ACC112 (cell line): ENCODE measurements at regions not wholly inside any gene's neighbourhood (a gene's known extent, or its start where the extent isn't known, plus 50 kb on each side); places are given as distances from the start of the nearest gene placed in this dataset.
"Not testable (repeated sequence)": the region's sequence is repeated elsewhere in the genome, so short reads cannot be mapped to it uniquely, and the experiment has no call there.

Experiments used
- H2AFZ ChIP-seq: fragments of 200-600 bp; sonication (generic); one replicate; pipeline ENCODE4 v1.6.0; 2017; ENCODE audit warnings: antibody characterized with exemption, low read length; ENCODE audit not compliant: unreplicated experiment
- H3K27ac ChIP-seq: fragments of 200-600 bp; sonication (generic); 2 replicates; pipeline ENCODE4 v1.5.1; 2014; ENCODE audit warnings: low read depth, mild to moderate bottlenecking, antibody characterized with exemption, low read length, moderate library complexity
- H3K27me3 ChIP-seq: fragments of 200-600 bp; sonication (generic); 2 replicates; pipeline ENCODE4 v1.6.1; 2014; ENCODE audit warnings: mild to moderate bottlenecking, antibody characterized with exemption, low read length, moderate library complexity, mixed read lengths; ENCODE audit not compliant: insufficient read depth
- H3K36me3 ChIP-seq: fragments of 200-600 bp; sonication (generic); 2 replicates; pipeline ENCODE4 v1.6.1; 2016; ENCODE audit warnings: mild to moderate bottlenecking, antibody characterized with exemption, low read length, moderate library complexity, mixed read lengths; ENCODE audit not compliant: insufficient read depth
- H3K4me1 ChIP-seq: fragments of 200-600 bp; sonication (generic); one replicate; pipeline ENCODE4 v1.6.1; 2016; ENCODE audit warnings: low read length, mixed read lengths; ENCODE audit not compliant: insufficient read depth, unreplicated experiment, control insufficient read depth
- H3K4me3 ChIP-seq: fragments of 200-600 bp; sonication (generic); 2 replicates; pipeline ENCODE4 v1.5.1; 2014; ENCODE audit warnings: mild to moderate bottlenecking, low read depth, low read length
- H3K79me2 ChIP-seq: fragments of 200-600 bp; sonication (generic); one replicate; pipeline ENCODE4 v1.6.0; 2016; ENCODE audit warnings: low read length; ENCODE audit not compliant: control insufficient read depth, unreplicated experiment, insufficient read depth

DNA sequence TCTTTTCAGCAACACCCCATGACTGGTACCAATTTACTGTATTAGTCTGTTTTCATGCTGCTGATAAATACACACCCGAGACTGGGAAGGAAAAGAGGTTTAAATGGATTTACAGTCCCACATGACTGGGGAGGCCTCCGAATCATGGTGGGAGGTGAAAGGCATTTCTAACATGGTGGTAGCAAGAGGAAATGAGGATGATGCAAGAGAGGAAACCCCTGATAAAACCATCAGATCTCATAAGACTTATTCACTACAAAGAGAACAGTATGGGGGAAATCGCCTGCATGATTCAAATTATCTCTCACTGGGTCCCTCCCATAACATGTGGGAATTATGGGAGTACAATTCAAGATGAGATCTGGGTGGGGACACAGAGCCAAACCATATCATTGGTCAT, 393.6 kb downstream of the PTPRC start:
- H3K4me1 ChIP-seq, H2AFZ ChIP-seq, H3K27me3 ChIP-seq, H3K36me3 ChIP-seq, H3K27ac ChIP-seq, H3K4me3 ChIP-seq, H3K79me2 ChIP-seq: not testable (repeated sequence)

DNA sequence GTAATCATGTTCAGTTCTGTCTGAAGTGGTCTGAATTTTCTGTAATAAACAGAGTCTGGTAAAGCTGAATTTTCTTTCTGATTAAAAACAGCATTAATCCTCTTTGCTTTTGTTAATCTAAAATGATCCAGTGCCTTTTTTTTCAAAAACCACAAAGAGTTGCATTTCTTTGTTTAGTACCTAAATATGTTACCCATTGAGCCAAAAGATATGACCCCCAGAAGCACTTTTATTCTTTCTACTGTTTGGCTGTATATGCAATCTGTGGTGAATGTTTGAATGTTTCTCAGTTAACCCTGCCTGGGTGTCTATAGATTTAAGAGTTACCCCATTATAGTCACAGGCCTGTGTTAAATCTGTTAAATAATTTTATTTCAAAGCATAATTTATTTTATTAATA, 394.8 kb downstream of the PTPRC start:
- Histone ChIP-seq H3K79me2 (no peaks in the 10 kb centered on the region), H3K4me1 (no peaks in the 10 kb centered on the region), H2AFZ (peak overlapping the region; percentile 29), H3K27ac (no peak overlapping the region), H3K4me3 (no peak overlapping the region), H3K36me3 (no peaks in the 10 kb centered on the region), H3K27me3 (no peaks in the 10 kb centered on the region)

DNA sequence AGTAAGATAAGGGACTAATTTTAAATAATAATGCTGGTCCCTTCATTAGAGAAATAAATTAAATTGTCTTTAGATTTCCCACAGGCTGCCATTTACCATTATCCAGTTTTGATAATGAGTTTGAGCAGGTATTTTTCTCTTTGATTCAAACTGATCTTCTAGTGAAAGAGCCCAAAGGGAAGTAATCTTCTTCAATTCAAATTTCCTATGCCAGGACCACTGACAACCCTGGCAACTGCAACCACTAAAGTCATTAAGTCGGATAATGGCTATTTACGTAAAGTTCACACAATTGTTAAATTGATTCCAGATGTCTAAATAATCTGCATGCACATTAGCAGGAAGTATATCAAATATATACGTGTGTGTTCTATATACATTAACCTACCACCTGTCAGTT, 399.3 kb downstream of the PTPRC start:
- Histone ChIP-seq H3K27me3 (no peaks in the 10 kb centered on the region), H3K27ac (no peak overlapping the region), H3K4me1 (no peaks in the 10 kb centered on the region), H3K4me3 (no peak overlapping the region), H3K79me2 (no peaks in the 10 kb centered on the region), H2AFZ (no peak overlapping the region), H3K36me3 (no peaks in the 10 kb centered on the region)

DNA sequence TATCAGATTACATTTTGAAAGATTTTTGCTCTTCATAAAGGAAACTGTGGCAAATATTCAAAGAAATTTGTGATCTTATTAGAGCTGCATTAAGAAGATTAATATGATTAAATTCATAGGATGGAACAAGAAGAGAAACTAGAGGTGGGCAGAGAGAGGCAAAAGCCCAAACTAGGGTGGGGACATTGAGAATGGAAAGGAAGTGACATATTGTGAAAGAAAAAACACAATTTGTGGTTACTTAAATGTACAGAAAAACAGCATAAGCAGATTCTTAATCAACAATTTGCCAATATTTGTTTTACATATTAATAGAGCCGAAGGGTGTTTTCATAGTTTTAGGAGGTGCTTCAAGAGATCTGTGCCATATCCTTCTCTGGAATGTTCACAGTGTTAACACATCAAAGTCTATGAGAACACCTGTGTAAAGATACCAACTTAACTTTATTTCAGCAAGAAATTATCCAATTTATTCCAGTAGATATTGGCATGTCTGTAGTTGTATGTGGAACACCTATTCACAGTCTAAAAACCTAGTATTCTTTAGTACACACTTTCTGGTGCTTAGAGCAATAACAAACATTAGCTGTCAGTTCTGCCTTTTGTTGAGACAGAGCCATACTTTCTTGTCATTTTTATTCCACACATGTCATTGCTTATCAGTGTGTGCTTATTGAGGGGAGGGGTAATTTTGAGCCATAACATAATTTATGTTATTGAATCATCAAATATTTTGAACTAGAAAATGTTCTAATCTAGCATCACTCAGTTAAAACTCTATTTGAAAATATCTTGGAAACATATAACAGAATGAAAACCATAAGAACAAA, 401.5 kb downstream of the PTPRC start:
- no peak overlapping the region for H2AFZ ChIP-seq
- H3K4me1 ChIP-seq: no peaks in the 10 kb centered on the region
- no peaks in the 10 kb centered on the region for H3K79me2 ChIP-seq
- no peak overlapping the region for H3K4me3 ChIP-seq
- H3K36me3 ChIP-seq: no peaks in the 10 kb centered on the region
- no peaks in the 10 kb centered on the region for H3K27me3 ChIP-seq
- no peak overlapping the region for H3K27ac ChIP-seq

DNA sequence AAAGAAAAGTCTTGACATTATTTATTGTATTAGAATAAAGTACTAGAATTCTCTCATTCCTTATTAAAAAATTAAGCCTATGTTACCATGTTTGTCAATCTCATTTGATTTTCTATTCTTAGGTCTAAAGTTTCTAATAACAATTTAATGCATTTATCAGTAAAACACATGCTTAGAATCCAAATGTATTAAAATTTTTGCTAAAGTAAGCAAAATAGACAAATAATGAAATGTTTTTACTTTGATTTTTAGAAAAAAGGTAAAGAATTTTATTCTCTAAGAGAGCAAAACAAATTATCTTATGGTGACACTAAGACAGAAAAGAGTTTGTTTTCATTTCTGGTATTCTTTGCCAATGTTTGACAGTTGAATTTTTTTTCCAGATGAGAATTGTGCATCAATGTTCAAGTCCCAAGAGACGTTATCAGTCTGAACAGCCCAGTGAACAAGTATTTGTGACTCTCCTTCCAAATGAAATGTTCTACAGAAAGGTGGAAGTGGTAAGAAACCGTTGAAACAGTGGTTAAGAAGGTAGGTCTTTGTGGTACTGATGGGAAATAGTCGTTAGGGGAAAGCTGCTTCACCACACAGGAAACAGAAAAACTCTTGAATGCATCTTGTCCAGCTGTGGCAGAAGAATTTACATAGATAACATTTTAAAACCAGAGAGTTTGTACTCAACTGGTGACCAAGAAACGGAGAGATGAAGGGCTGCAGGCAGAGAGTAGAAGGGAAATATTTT, 402.5 kb downstream of the PTPRC start:
- H3K4me1 ChIP-seq: no peaks in the 10 kb centered on the region
- no peaks in the 10 kb centered on the region for H3K27me3 ChIP-seq
- H3K79me2 ChIP-seq: no peaks in the 10 kb centered on the region
- no peak overlapping the region for H3K27ac ChIP-seq
- no peak overlapping the region for H3K4me3 ChIP-seq
- no peaks in the 10 kb centered on the region for H3K36me3 ChIP-seq
- H2AFZ ChIP-seq: peak overlapping the region; percentile 36

DNA sequence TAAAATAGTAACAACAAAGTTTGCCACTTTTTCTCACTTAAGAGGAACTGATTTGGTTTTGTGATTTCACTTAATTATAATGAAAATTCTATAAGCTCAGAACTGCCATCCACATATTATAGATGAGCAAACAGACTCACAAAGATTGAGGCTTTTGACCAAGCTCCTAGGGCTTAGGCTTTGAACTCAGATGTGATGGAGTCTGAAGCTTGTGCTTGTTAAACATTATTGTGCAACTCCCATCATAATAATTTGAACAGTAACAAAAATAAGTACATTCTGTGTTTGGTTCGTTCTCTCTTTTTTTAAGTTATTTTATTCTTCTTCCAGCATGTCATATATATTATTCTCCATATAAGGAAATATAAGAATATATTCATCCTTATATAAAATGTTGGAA, 403.4 kb downstream of the PTPRC start:
- Histone ChIP-seq H3K4me1 (no peaks in the 10 kb centered on the region), H3K79me2 (no peaks in the 10 kb centered on the region), H3K4me3 (no peak overlapping the region), H3K27me3 (no peaks in the 10 kb centered on the region), H2AFZ (no peak overlapping the region), H3K27ac (no peak overlapping the region), H3K36me3 (no peaks in the 10 kb centered on the region)

DNA sequence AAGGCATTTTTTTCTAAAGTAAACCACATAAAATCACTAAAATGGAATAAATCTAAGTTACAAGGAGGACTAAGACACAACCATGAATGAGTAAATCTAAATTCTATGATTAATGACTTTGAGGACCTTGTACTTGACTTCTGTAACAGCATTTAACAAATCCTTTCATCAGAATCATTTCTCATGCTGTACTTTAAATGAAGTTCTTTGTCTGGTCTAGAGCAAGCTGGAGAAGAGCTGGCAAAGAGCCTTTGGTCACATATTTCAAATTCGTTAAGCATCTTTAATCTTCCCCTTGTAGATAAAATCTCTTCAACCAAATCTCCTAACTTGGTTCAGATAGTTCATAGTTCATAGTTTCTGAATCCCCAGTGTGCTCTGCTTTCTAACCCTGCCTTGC, 405.4 kb downstream of the PTPRC start:
- no peaks in the 10 kb centered on the region for H3K36me3 ChIP-seq
- H2AFZ ChIP-seq: no peak overlapping the region
- H3K27ac ChIP-seq: no peak overlapping the region
- H3K79me2 ChIP-seq: no peaks in the 10 kb centered on the region
- H3K4me1 ChIP-seq: no peaks in the 10 kb centered on the region
- no peaks in the 10 kb centered on the region for H3K27me3 ChIP-seq
- H3K4me3 ChIP-seq: no peak overlapping the region

DNA sequence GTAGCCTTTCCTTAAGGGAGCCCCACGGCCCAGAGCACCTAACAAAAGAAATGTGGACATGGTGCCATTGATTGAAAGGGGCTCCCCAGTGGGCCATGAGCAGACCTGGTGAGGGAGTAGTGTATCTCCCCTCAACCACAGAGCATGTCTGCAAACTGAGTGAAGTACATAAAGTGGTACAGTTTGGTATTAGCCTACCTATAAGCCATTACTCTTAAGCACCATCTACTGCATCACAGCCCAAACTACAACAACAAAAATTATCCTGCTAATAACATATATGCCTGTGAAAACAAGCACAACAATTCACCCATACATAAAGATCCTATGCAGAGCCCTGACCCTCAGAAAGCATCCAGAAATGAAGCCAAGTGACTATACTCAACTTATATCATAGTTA, 407.8 kb downstream of the PTPRC start:
- Histone ChIP-seq H3K79me2 (no peaks in the 10 kb centered on the region), H3K27ac (no peak overlapping the region), H3K27me3 (no peaks in the 10 kb centered on the region), H3K4me3 (no peak overlapping the region), H3K36me3 (0 out of 2 replicates have a peak, but pooled peaks cover 4% of the 10 kb centered on the region), H2AFZ (no peak overlapping the region), H3K4me1 (no peaks in the 10 kb centered on the region)

DNA sequence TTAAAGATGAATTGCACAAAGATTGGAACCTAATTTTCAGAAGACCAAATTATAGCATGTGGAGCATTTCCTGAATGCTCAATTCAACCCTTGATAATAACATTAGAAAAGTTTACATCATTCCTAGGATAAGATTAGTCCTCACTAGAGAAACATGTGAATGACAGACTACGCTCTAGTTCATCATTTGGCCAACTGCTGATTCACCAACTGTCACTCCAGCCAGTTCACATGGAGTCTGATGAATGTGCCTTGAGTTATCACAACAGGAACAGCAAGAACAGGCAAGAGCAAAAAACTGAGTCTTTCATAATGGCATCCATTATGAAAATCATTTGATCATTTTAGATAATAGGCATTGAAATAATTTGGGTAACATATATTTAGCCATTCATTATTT, 415.9 kb downstream of the PTPRC start:
- H3K4me3 ChIP-seq: no peak overlapping the region
- H3K27ac ChIP-seq: no peak overlapping the region
- H3K4me1 ChIP-seq: no peaks in the 10 kb centered on the region
- no peak overlapping the region for H2AFZ ChIP-seq
- H3K79me2 ChIP-seq: no peaks in the 10 kb centered on the region
- no peaks in the 10 kb centered on the region for H3K27me3 ChIP-seq
- 0 out of 2 replicates have a peak, but pooled peaks cover 4% of the 10 kb centered on the region for H3K36me3 ChIP-seq

DNA sequence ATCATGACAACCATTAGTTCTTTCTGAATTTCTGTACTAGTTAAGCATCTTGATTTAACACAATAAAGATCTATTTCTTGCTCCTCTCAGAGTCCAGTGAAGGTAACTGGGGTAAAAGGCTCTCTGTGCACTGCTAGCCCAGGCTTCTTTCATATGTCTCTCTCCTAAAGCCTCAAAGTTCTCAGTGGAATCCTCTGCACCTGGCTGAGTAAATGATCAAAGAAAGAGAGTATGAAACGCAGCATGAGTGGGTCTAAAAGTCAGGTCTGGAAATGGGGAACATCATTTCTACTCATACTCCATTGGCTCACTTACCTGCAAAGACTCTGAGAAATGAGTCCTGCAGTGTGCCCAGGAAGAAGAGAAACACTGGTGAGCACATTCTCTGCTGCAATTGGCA, 418.5 kb downstream of the PTPRC start:
- no peak overlapping the region for H2AFZ ChIP-seq
- no peak overlapping the region for H3K4me3 ChIP-seq
- no peaks in the 10 kb centered on the region for H3K4me1 ChIP-seq
- no peaks in the 10 kb centered on the region for H3K27me3 ChIP-seq
- H3K27ac ChIP-seq: no peak overlapping the region
- H3K79me2 ChIP-seq: no peaks in the 10 kb centered on the region
- no peaks in the 10 kb centered on the region for H3K36me3 ChIP-seq

DNA sequence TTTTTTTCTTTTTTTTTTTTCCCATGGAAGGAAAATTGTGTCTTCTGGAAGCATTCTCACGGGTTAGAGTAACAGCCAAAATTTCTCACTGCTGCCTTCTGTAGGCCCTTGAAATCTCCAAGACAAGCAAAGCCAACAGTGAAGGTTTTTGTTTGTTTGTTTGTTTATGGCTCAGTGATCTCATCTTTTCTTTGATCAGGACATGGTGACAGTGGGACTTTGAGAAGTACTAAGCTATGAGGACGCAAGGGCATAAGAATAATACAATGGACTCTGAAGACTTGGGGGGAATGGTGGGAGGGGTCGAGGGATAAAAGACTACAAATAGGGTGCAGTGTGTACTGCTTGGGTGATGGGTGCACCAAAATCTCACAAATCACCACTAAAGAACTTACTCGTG, 419.4 kb downstream of the PTPRC start:
- Histone ChIP-seq H2AFZ (no peak overlapping the region), H3K4me3 (no peak overlapping the region), H3K79me2 (no peaks in the 10 kb centered on the region), H3K36me3 (no peaks in the 10 kb centered on the region), H3K27me3 (no peaks in the 10 kb centered on the region), H3K27ac (no peak overlapping the region), H3K4me1 (no peaks in the 10 kb centered on the region)
